ENCODE measurements at regions not wholly inside any gene's neighbourhood (a gene's known extent, or its start where the extent isn't known, plus 50 kb on each side); places are given as distances from the start of the nearest gene placed in this dataset.
A peak's percentile ranks its signal among the peaks of the same experiment; 100 is the strongest.

- no peaks in the 10 kb centered on the region for H3F3A ChIP-seq (ENCODE audit: insufficient read depth, low read length)
- TF ChIP-seq CTCF (IDR thresholded peaks at IDR 0.05; ENCODE audit: low read length) (no peak), EZH2 (optimal IDR thresholded peaks at IDR 0.05; ENCODE audit: low read depth, low read length) (no peak), EZH2phosphoT487 (IDR thresholded peaks at IDR 0.05; ENCODE audit: low read length) (no peak)
- no peaks in the 10 kb centered on the region for H4K20me1 ChIP-seq (ENCODE audit: insufficient read depth, low read length)
- no peaks in the 10 kb centered on the region for H3K27me3 ChIP-seq (replicated peaks; ENCODE audit: insufficient read depth, low read length)
- no peaks in the 10 kb centered on the region for H3K36me3 ChIP-seq (replicated peaks; ENCODE audit: insufficient read depth, low read length)
- no peak overlapping the region for H3K4me3 ChIP-seq (ENCODE audit: low read length)
- no peaks in the 10 kb centered on the region for H3K79me2 ChIP-seq (ENCODE audit: low read length)
- peak; percentile 84 for DNase-seq
- H3K9me3 ChIP-seq (replicated peaks; ENCODE audit: insufficient read depth, low read length): no peaks in the 10 kb centered on the region
- H3K4me1 ChIP-seq (ENCODE audit: low read length): peaks cover 10% of the 10 kb centered on the region
- H2AFZ ChIP-seq (ENCODE audit: low read length): no peak overlapping the region
- no peak overlapping the region for H3K9ac ChIP-seq (ENCODE audit: low read length)
- H3K27ac ChIP-seq (ENCODE audit: low read length): no peak overlapping the region; the same call in 1 of the 2 replicates
- H3K4me2 ChIP-seq (ENCODE audit: low read depth, low read length): peak overlapping the region; percentile 7; the same call in 1 of the 2 replicates
- H3K9me2 ChIP-seq (replicated peaks; ENCODE audit: insufficient read depth, low read length): no peaks in the 10 kb centered on the region
These were observed 128.4 kb downstream of the BBS10 start for GRCh38 chr12:76219806-76220205.

GRCh38 chr12:76216585-76217472, 131.4 kb downstream of the BBS10 start:
- H3F3A ChIP-seq (ENCODE audit: insufficient read depth, low read length): no peaks in the 10 kb centered on the region
- no peak for DNase-seq
- no peaks in the 10 kb centered on the region for H3K36me3 ChIP-seq (replicated peaks; ENCODE audit: insufficient read depth, low read length)
- no peak overlapping the region for H3K27ac ChIP-seq (ENCODE audit: low read length)
- H4K20me1 ChIP-seq (ENCODE audit: insufficient read depth, low read length): no peaks in the 10 kb centered on the region
- H3K79me2 ChIP-seq (ENCODE audit: low read length): no peaks in the 10 kb centered on the region
- H3K4me3 ChIP-seq (ENCODE audit: low read length): no peak overlapping the region
- peaks cover 10% of the 10 kb centered on the region for H3K4me1 ChIP-seq (ENCODE audit: low read length)
- TF ChIP-seq EZH2phosphoT487 (IDR thresholded peaks at IDR 0.05; ENCODE audit: low read length) (no peak), CTCF (IDR thresholded peaks at IDR 0.05; ENCODE audit: low read length) (no peak), EZH2 (optimal IDR thresholded peaks at IDR 0.05; ENCODE audit: low read depth, low read length) (no peak)
- no peaks in the 10 kb centered on the region for H3K9me3 ChIP-seq (replicated peaks; ENCODE audit: insufficient read depth, low read length)
- H3K9ac ChIP-seq (ENCODE audit: low read length): no peak overlapping the region
- H2AFZ ChIP-seq (ENCODE audit: low read length): no peak overlapping the region
- H3K9me2 ChIP-seq (replicated peaks; ENCODE audit: insufficient read depth, low read length): no peaks in the 10 kb centered on the region
- H3K27me3 ChIP-seq (replicated peaks; ENCODE audit: insufficient read depth, low read length): no peaks in the 10 kb centered on the region
- no peak overlapping the region for H3K4me2 ChIP-seq (ENCODE audit: low read depth, low read length)

GRCh38 chr12:76208129-76208528, 123.6 kb upstream of the NAP1L1 start:
- H3K9ac ChIP-seq (ENCODE audit: low read length): no peak overlapping the region
- no peaks in the 10 kb centered on the region for H3F3A ChIP-seq (ENCODE audit: insufficient read depth, low read length)
- H3K9me3 ChIP-seq (replicated peaks; ENCODE audit: insufficient read depth, low read length): no peaks in the 10 kb centered on the region
- TF ChIP-seq CTCF (IDR thresholded peaks at IDR 0.05; ENCODE audit: low read length): no peak
- TF ChIP-seq EZH2phosphoT487 (IDR thresholded peaks at IDR 0.05; ENCODE audit: low read length): no peak
- TF ChIP-seq EZH2 (optimal IDR thresholded peaks at IDR 0.05; ENCODE audit: low read depth, low read length): no peak
- no peaks in the 10 kb centered on the region for H3K79me2 ChIP-seq (ENCODE audit: low read length)
- H3K27ac ChIP-seq (ENCODE audit: low read length): no peak overlapping the region
- no peaks in the 10 kb centered on the region for H3K4me1 ChIP-seq (ENCODE audit: low read length)
- H3K4me2 ChIP-seq (ENCODE audit: low read depth, low read length): no peak overlapping the region
- no peaks in the 10 kb centered on the region for H4K20me1 ChIP-seq (ENCODE audit: insufficient read depth, low read length)
- no peak overlapping the region for H2AFZ ChIP-seq (ENCODE audit: low read length)
- H3K36me3 ChIP-seq (replicated peaks; ENCODE audit: insufficient read depth, low read length): no peaks in the 10 kb centered on the region
- no peak for DNase-seq
- no peak overlapping the region for H3K4me3 ChIP-seq (ENCODE audit: low read length)
- no peaks in the 10 kb centered on the region for H3K9me2 ChIP-seq (replicated peaks; ENCODE audit: insufficient read depth, low read length)
- no peaks in the 10 kb centered on the region for H3K27me3 ChIP-seq (replicated peaks; ENCODE audit: insufficient read depth, low read length)
